GM10248 (cell line): ENCODE measurements at regions not wholly inside any gene's neighbourhood (a gene's known extent, or its start where the extent isn't known, plus 50 kb on each side); places are given as distances from the start of the nearest gene placed in this dataset.
"Not testable (repeated sequence)": the region's sequence is repeated elsewhere in the genome, so short reads cannot be mapped to it uniquely, and the experiment has no call there.

Experiments
- CTCF ChIA-PET: fragments of 300-600 bp; sonication (Branson Sonifier 250); formaldehyde crosslinking; extraction: SDS; loops from one replicate; lab custom pipeline; 2021; ENCODE audit warnings: antibody characterized with exemption; lab: Yijun Ruan, JAX
- POLR2A ChIA-PET: fragments of 350-650 bp; sonication (Branson Sonifier 250); formaldehyde crosslinking; extraction: SDS; loops from one replicate; lab custom pipeline; 2020; ENCODE audit warnings: antibody characterized with exemption; lab: Yijun Ruan, JAX
- DNase-seq: peaks from one replicate; pipeline ENCODE4 v3.0.0; 2012; ENCODE audit errors: extremely low spot score
- CTCF ChIP-seq: IDR thresholded peaks from 2 replicates; pipeline ENCODE4 v1.5.1; 2012; ENCODE audit warnings: mild to moderate bottlenecking, low read depth; ENCODE audit errors: extremely low read depth, missing control alignments, control extremely low read depth

- POLR2A ChIA-PET, result no interaction called here
Measured at GRCh38 chr12:74169607-74170006, 368.0 kb upstream of the ATXN7L3B start.

GRCh38 chr12:74170645-74171477 lies 366.8 kb upstream of the ATXN7L3B start:
- CTCF ChIA-PET, result no interaction called here

More at GRCh38 chr12:74169607-74170006, 368.0 kb upstream of the ATXN7L3B start:
- DNase-seq, result no peak
- CTCF ChIA-PET, result no interaction called here
- no peak for TF ChIP-seq CTCF

GRCh38 chr12:74171478-74171909 lies 366.1 kb upstream of the ATXN7L3B start:
- no peak for TF ChIP-seq CTCF
- ChIA-PET POLR2A (no interaction called here), CTCF (no interaction called here)
- DNase-seq, result no peak

More at GRCh38 chr12:74170645-74171477, 366.8 kb upstream of the ATXN7L3B start:
- no peak for DNase-seq
- no peak for TF ChIP-seq CTCF
- POLR2A ChIA-PET, result no interaction called here

- CTCF ChIA-PET, DNase-seq, POLR2A ChIA-PET: not testable (repeated sequence)
Measured at GRCh38 chr12:74174961-74175360, 362.7 kb upstream of the ATXN7L3B start.

- CTCF ChIA-PET, result no interaction called here
- DNase-seq, result no peak
- POLR2A ChIA-PET, result no interaction called here
- no peak for TF ChIP-seq CTCF
Measured at GRCh38 chr12:74185360-74185759, 352.3 kb upstream of the ATXN7L3B start.

GRCh38 chr12:74193191-74193590 lies 344.4 kb upstream of the ATXN7L3B start:
- CTCF ChIA-PET, result no interaction called here
- no peak for TF ChIP-seq CTCF
- POLR2A ChIA-PET, result no interaction called here
- no peak for DNase-seq

- no peak for TF ChIP-seq CTCF
- CTCF ChIA-PET, result no interaction called here
- DNase-seq, result no peak
- POLR2A ChIA-PET, result no interaction called here
Measured at GRCh38 chr12:74204236-74204635, 333.4 kb upstream of the ATXN7L3B start.
